Right atrium auricular region (tissue), 2 donors: ENCODE measurements at regions not wholly inside any gene's neighbourhood (a gene's known extent, or its start where the extent isn't known, plus 50 kb on each side); places are given as distances from the start of the nearest gene placed in this dataset.

Experiments used
- DNase-seq: peaks from one replicate; pipeline ENCODE4 v3.0.0-alpha.2; 2019; ENCODE audit warnings: low spot score
- H3K27ac ChIP-seq, 2 donors: fragments of 200-600 bp; sonication (generic); 1 replicate in 1 of 2; 2 replicates in 1 of 2; pipeline ENCODE4 v1.5.1; 2016 to 2019
- H3K27me3 ChIP-seq, 2 donors: fragments of 200-600 bp; sonication (generic); one replicate each; pipeline versions ENCODE4 v1.5.1 to v1.6.0; 2017 to 2019
- H3K36me3 ChIP-seq: fragments of 200-600 bp; sonication (generic); one replicate; pipeline ENCODE4 v1.5.1; 2016
- H3K4me1 ChIP-seq, 2 donors: fragments of 200-600 bp; sonication (generic); one replicate each; pipeline versions ENCODE4 v1.5.1 to v1.6.0; 2017 to 2019
- H3K4me3 ChIP-seq, 2 donors: fragments of 200-600 bp; sonication (generic); 1 replicate in 1 of 2; 2 replicates in 1 of 2; pipeline ENCODE4 v1.5.1; 2017 to 2019; ENCODE audit warnings: mild to moderate bottlenecking in 1 of 2, moderate library complexity in 1 of 2
- H3K9me3 ChIP-seq, 2 donors: fragments of 200-600 bp; sonication (generic); one replicate each; pipeline ENCODE4 v1.5.1; 2019
- CTCF ChIP-seq, 2 donors: fragments of 200-600 bp; sonication (generic); IDR thresholded peaks; one replicate each; pipeline ENCODE4 v1.5.1; 2019; ENCODE audit warnings: antibody characterized with exemption in 2 of 2

- no peaks in the 10 kb centered on the region for H3K4me1 ChIP-seq
- no peak for DNase-seq
- H3K27me3 ChIP-seq: no peaks in the 10 kb centered on the region
- no peaks in the 10 kb centered on the region for H3K9me3 ChIP-seq
- no peak overlapping the region for H3K27ac ChIP-seq
- no peak overlapping the region for H3K4me3 ChIP-seq
- TF ChIP-seq CTCF (IDR thresholded peaks at IDR 0.05): no peak
- H3K36me3 ChIP-seq: no peaks in the 10 kb centered on the region
Observed at GRCh38 chr12:115478505-115478904, 794.5 kb upstream of the TBX3 start.

GRCh38 chr12:115474539-115475353 lies 790.8 kb upstream of the TBX3 start:
- no peak for TF ChIP-seq CTCF (IDR thresholded peaks at IDR 0.05)
- Histone ChIP-seq H3K4me1 (no peaks in the 10 kb centered on the region), H3K27ac (no peak overlapping the region), H3K36me3 (no peaks in the 10 kb centered on the region), H3K9me3 (no peaks in the 10 kb centered on the region), H3K4me3 (no peak overlapping the region), H3K27me3 (no peaks in the 10 kb centered on the region)
- no peak for DNase-seq

- no peak for DNase-seq
- TF ChIP-seq CTCF (IDR thresholded peaks at IDR 0.05): no peak
- Histone ChIP-seq H3K27me3 (no peaks in the 10 kb centered on the region), H3K4me1 (no peaks in the 10 kb centered on the region), H3K36me3 (no peaks in the 10 kb centered on the region), H3K9me3 (no peaks in the 10 kb centered on the region), H3K27ac (no peak overlapping the region), H3K4me3 (no peak overlapping the region)
Observed at GRCh38 chr12:115473257-115473956, 789.4 kb upstream of the TBX3 start.

- no peak for DNase-seq
- no peaks in the 10 kb centered on the region for H3K4me1 ChIP-seq
- H3K36me3 ChIP-seq: no peaks in the 10 kb centered on the region
- no peaks in the 10 kb centered on the region for H3K9me3 ChIP-seq
- no peaks in the 10 kb centered on the region for H3K27me3 ChIP-seq
- H3K4me3 ChIP-seq: no peak overlapping the region
- H3K27ac ChIP-seq: no peak overlapping the region
- no peak for TF ChIP-seq CTCF (IDR thresholded peaks at IDR 0.05)
Observed at GRCh38 chr12:115472852-115473251, 788.9 kb upstream of the TBX3 start.

GRCh38 chr12:115470977-115471376 lies 787.0 kb upstream of the TBX3 start:
- no peaks in the 10 kb centered on the region for H3K36me3 ChIP-seq
- H3K9me3 ChIP-seq: peaks cover 0 to 1% of the 10 kb centered on the region in 2 donors
- H3K4me1 ChIP-seq: no peaks in the 10 kb centered on the region
- no peaks in the 10 kb centered on the region for H3K27me3 ChIP-seq
- no peak overlapping the region for H3K4me3 ChIP-seq
- no peak for TF ChIP-seq CTCF (IDR thresholded peaks at IDR 0.05)
- no peak for DNase-seq
- no peak overlapping the region for H3K27ac ChIP-seq
